Heart left ventricle (tissue), 16 donors: ENCODE measurements at regions not wholly inside any gene's neighbourhood (a gene's known extent, or its start where the extent isn't known, plus 50 kb on each side); places are given as distances from the start of the nearest gene placed in this dataset.

Source experiments
- ATAC-seq, 4 donors: fragments of 200-7000 bp; cut with Tn5 transposase; one replicate each; pipeline ENCODE4 v1.9.1; 2020 to 2022; ENCODE audit warnings: moderate library complexity in 4 of 4, mild to moderate bottlenecking in 3 of 4, moderate number of reproducible peaks in 1 of 4
- DNase-seq, 5 donors: peaks; one replicate each; pipeline ENCODE4 v3.0.0-alpha.2; 2020
- H3K27ac ChIP-seq, 12 donors: fragments of 200-600 bp; sonication (generic) in 4 of 12; one replicate each; pipeline versions ENCODE4 v1.5.0 to v1.8.0; 2016 to 2022; ENCODE audit warnings: mild to moderate bottlenecking in 2 of 12
- H3K27me3 ChIP-seq, 9 donors: fragments of 200-600 bp; sonication (generic) in 2 of 9; one replicate each; pipeline versions ENCODE4 v1.5.1 to v1.8.0; 2016 to 2022; ENCODE audit warnings: mild to moderate bottlenecking in 3 of 9
- H3K36me3 ChIP-seq, 9 donors: fragments of 200-600 bp; sonication (generic) in 2 of 9; one replicate each; pipeline versions ENCODE4 v1.5.0 to v1.8.0; 2018 to 2022; ENCODE audit warnings: mild to moderate bottlenecking in 2 of 9
- H3K4me1 ChIP-seq, 12 donors: fragments of 200-600 bp; sonication (generic) in 4 of 12; one replicate each; pipeline versions ENCODE4 v1.5.0 to v1.8.0; 2016 to 2022; ENCODE audit warnings: mild to moderate bottlenecking in 3 of 12
- H3K4me3 ChIP-seq, 12 donors: fragments of 200-600 bp; sonication (generic) in 4 of 12; one replicate each; pipeline versions ENCODE4 v1.5.0 to v1.8.0; 2017 to 2022; ENCODE audit warnings: mild to moderate bottlenecking in 9 of 12, moderate library complexity in 4 of 12
- H3K9me3 ChIP-seq, 12 donors: fragments of 200-600 bp; sonication (generic) in 4 of 12; one replicate each; pipeline versions ENCODE4 v1.5.0 to v1.8.0; 2016 to 2022; ENCODE audit warnings: mild to moderate bottlenecking in 1 of 12
- CTCF ChIP-seq, 12 donors: fragments of 200-600 bp; sonication (generic) in 4 of 12; IDR thresholded peaks; one replicate each; pipeline versions ENCODE4 v1.5.0 to v1.8.0; 2018 to 2022; ENCODE audit warnings: antibody characterized with exemption in 12 of 12, mild to moderate bottlenecking in 5 of 12
- POLR2A ChIP-seq, 2 donors: fragments of 450-650 bp; IDR thresholded peaks; one replicate each; pipeline ENCODE4 v1.6.1; 2017; ENCODE audit warnings: antibody characterized with exemption in 2 of 2, mild to moderate bottlenecking in 2 of 2, moderate library complexity in 2 of 2
- WGBS, 4 donors: extraction: QIAGEN DNeasy Blood & Tissue Kit in 2 of 4; methylation state at CpG; one replicate each; pipeline versions ENCODE4 v1.1.5 to v1.1.7; 2013 to 2018; 5-methylcytosine and 5-hydroxymethylcytosine counted together
- intact Hi-C, 10 donors: fragments of 100-400 bp; cut with DNase I; formaldehyde crosslinking; loops; one replicate each; pipeline versions ENCODE4 v1.11.1 to v1.14.2; 2022
- donor health status: ischemic (EF 13 %, LVEDD 7.1; RV severe dilation, severe dysfunction).
- donor health status: healthy with polysubstance abuse.
- donor health status: DM: no; HTN: yes; CAD: no.
- donor health status: DM: no; HTN: no; CAD: no.
- donor health status: ischemic (EF 25% LVEDD 6.9; RV normal size, moderate dysfunction).
- donor health status: ischemic (EF 25% LVEDD 5.7; RV mildly dilated, moderate dysfunction).
- donor health status: healthy.
- donor health status: DM: yes; HTN: yes; CAD: no.
- donor health status: ischemic (EF 35%, LVEDD 5.7; RV mildly dilated, moderate dysfunction).
- donor health status: nonischemic (EF 11% LVEDD 7.7; RV severe dilation, severe dysfunction).
- donor health status: DM: yes; HTN: yes; CAD: no.
- donor health status: PGD.
- donor health status: ischemic (EF 29% LVEDD 5.4; RV normal size, mild dysfunction).
- donor health status: nonischemic (EF 23%, LVEDD 6.1; RV moderate dilation, normal function).

- no peak for TF ChIP-seq CTCF (IDR thresholded peaks at IDR 0.05)
- TF ChIP-seq POLR2A (IDR thresholded peaks at IDR 0.05) = no peak
- intact Hi-C loops = loop anchor here in 3 of 10 donors (10.0 kb wide), 1 partner anchor 153 kb away; no protein-coding TSS in a partner anchor
- WGBS, 4 donors = 21 to 47% (median 35%) methylated on average over 4 of the region's 4 CpGs
- no peaks in the 10 kb centered on the region for H3K9me3 ChIP-seq
- no peaks in the 10 kb centered on the region for H3K36me3 ChIP-seq
- H3K4me3 ChIP-seq = no peak overlapping the region
- no peaks in the 10 kb centered on the region for H3K4me1 ChIP-seq
- peaks cover 0 to 27% (median 0%) of the 10 kb centered on the region in 9 donors for H3K27me3 ChIP-seq
- ATAC-seq (no peak), DNase-seq (no peak)
- H3K27ac ChIP-seq = no peak overlapping the region
These were observed 93.1 kb upstream of the ESX1 start for GRCh38 chrX:104347860-104348259.

DNA sequence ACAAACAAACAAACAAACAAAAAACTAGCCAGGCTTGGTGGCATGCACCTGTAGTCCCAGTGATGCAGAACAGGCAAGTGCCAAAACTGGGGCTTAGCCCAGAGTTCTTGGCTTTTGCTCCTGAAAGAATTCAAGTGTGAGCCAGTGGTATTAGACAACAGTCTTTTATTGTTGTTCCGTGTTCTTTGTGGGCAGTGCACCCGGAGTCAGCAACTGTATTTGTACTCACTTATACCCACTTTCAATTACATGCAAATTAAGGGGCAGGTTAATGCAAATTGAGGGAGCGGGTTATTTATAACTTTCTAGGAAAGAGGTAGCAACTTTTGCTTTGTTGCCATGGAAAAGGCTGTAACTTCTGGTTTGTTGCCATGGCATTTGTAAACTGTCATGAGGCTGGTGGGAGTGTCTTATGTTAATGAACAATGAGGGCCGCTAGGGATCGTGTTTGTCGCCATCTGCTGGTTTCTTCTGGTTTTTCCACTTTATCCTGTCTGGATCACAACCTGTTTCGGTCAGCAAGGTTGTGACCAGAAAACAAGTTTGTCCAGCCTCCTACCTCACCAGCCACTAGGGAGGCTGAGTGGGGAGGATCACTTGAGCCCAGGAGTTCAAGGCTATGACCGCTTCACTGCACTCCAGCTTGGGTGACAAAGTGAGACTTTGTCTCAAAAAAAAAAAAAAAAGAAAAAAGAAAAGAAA lies 88.8 kb upstream of the ESX1 start:
- Histone ChIP-seq H3K4me3 (no peak overlapping the region), H3K27me3 (peaks cover 0 to 22% (median 0%) of the 10 kb centered on the region in 9 donors), H3K4me1 (no peaks in the 10 kb centered on the region), H3K9me3 (no peaks in the 10 kb centered on the region), H3K36me3 (no peaks in the 10 kb centered on the region), H3K27ac (no peak overlapping the region)
- 37 to 45% (median 42%) methylated on average over 8 of the region's 8 CpGs for WGBS, 4 donors
- ATAC-seq = peak in 1 of 4 donors; percentile 31
- TF ChIP-seq POLR2A (IDR thresholded peaks at IDR 0.05) (no peak), CTCF (IDR thresholded peaks at IDR 0.05) (peak in 10 of 12 donors; percentile 15 to 55 (median 38))
- intact Hi-C loops = loop anchor here in 4 of 10 donors (5.0 to 10.0 kb wide), 2 partner anchors 146 to 149 kb away; no protein-coding TSS in a partner anchor
- peak in 2 of 5 donors; percentile 10 to 15 for DNase-seq

GRCh38 chrX:104342065-104342464 lies 87.3 kb upstream of the ESX1 start:
- TF ChIP-seq CTCF (IDR thresholded peaks at IDR 0.05) (no peak), POLR2A (IDR thresholded peaks at IDR 0.05) (no peak)
- ATAC-seq (no peak), DNase-seq (no peak)
- no peaks in the 10 kb centered on the region for H3K4me1 ChIP-seq
- H3K27me3 ChIP-seq = peaks cover 0 to 20% (median 0%) of the 10 kb centered on the region in 9 donors
- no peak overlapping the region for H3K27ac ChIP-seq
- H3K4me3 ChIP-seq = no peak overlapping the region
- 41 to 48% (median 42%) methylated on average over 2 of the region's 2 CpGs for WGBS, 4 donors
- no peaks in the 10 kb centered on the region for H3K36me3 ChIP-seq
- H3K9me3 ChIP-seq = no peaks in the 10 kb centered on the region
- intact Hi-C loops = loop anchor here in 4 of 10 donors (5.0 to 10.0 kb wide), 2 partner anchors 145 to 147 kb away; no protein-coding TSS in a partner anchor

DNA sequence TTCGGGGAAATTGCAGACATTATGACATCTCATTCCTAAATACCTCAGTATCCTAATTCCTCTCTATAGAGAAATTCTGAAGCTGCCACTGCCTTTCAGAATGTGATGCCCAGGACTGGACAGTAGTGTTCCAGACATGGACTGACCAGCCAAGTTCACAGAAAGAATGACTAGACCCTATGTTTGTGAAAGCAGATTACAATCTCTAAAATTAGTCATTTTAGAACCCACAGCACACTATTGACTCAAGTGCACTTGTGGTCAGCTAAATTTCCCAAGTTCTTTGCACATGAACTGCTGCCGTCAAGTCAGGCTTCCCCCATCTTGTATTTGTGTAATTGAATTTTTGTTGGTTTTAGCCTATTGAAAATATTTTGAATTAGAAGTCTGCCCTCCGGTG lies 81.0 kb upstream of the ESX1 start:
- Histone ChIP-seq H3K4me1 (no peaks in the 10 kb centered on the region), H3K36me3 (no peaks in the 10 kb centered on the region), H3K27ac (no peak overlapping the region), H3K27me3 (peaks cover 0 to 38% (median 0%) of the 10 kb centered on the region in 9 donors), H3K4me3 (no peak overlapping the region), H3K9me3 (no peaks in the 10 kb centered on the region)
- ATAC-seq (no peak), DNase-seq (no peak)
- intact Hi-C loops = no loop called here
- 82 to 87% (median 83%) methylated on average over 3 of the region's 3 CpGs for WGBS, 4 donors
- TF ChIP-seq CTCF (IDR thresholded peaks at IDR 0.05) = no peak
- TF ChIP-seq POLR2A (IDR thresholded peaks at IDR 0.05) = no peak
